GM10266 (cell line): ENCODE measurements at regions not wholly inside any gene's neighbourhood (a gene's known extent, or its start where the extent isn't known, plus 50 kb on each side); places are given as distances from the start of the nearest gene placed in this dataset.

ENCODE experiments used
- DNase-seq: peaks from one replicate; pipeline ENCODE4 v3.0.0; 2012; ENCODE audit errors: extremely low spot score
- TF ChIP-seq, protein P1 (sequence below): IDR thresholded peaks from 2 replicates; pipeline ENCODE4 v1.5.1; 2012; ENCODE audit warnings: mild to moderate bottlenecking, low read depth; ENCODE audit not compliant: control insufficient read depth, insufficient read depth; ENCODE audit errors: missing control alignments

- TF ChIP-seq, protein P1, sequence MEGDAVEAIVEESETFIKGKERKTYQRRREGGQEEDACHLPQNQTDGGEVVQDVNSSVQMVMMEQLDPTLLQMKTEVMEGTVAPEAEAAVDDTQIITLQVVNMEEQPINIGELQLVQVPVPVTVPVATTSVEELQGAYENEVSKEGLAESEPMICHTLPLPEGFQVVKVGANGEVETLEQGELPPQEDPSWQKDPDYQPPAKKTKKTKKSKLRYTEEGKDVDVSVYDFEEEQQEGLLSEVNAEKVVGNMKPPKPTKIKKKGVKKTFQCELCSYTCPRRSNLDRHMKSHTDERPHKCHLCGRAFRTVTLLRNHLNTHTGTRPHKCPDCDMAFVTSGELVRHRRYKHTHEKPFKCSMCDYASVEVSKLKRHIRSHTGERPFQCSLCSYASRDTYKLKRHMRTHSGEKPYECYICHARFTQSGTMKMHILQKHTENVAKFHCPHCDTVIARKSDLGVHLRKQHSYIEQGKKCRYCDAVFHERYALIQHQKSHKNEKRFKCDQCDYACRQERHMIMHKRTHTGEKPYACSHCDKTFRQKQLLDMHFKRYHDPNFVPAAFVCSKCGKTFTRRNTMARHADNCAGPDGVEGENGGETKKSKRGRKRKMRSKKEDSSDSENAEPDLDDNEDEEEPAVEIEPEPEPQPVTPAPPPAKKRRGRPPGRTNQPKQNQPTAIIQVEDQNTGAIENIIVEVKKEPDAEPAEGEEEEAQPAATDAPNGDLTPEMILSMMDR = no peak
Observed at GRCh38 chr10:90614631-90615030, 243.2 kb downstream of the HTR7 start.

DNA sequence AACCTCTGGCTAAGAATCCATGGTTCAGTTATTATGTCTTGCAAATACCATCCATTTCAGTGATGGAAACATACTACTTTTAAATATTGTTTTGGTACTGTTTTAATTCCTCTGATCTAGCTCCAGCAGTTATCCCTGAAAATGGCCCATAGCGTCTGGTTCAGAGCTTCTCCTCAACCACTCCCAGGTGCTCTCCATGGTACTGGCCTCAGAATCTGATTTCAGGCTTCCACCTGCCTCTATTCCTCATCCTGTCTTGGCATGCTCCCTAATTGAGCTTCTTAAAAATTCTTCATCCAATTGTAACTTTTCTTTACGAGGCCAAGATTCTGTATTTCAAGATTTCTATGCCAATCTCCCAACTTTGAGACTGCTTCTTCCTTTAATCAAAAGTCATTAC is 236.3 kb downstream of the HTR7 start:
- no peak for DNase-seq

More at GRCh38 chr10:90614631-90615030, 243.2 kb downstream of the HTR7 start:
- DNase-seq = no peak

DNA sequence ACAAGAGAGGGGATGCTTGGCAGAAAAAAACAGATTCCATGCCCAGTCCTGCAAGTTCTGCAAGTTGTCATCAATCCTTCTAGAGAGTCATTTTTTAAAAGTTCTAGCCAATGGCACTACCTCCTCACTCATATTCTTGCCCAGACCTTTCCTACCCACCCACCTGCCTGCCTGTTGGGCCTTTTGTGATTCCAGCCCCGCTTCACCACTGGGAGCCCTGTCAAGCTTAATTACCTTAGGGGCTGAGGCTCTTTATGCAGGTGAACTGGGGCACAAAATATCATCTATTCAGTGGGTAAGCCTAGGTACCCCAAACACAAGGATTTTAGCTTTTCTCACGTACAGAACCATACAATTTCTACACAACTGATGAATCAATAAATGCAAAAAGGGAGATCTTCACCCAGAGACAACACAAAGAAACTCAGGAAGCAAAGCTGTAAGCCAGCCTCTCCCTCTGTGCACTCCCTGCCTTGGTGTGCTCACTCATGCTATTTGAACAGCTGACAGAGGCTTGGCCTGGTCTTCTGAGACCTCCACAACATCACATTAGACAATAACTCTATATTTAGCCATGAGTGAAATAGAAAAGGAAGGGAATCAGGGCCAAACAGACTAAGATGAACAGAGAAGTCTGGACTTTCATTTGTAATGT is 222.6 kb downstream of the HTR7 start:
- TF ChIP-seq, protein P1 = no peak
- no peak for DNase-seq

More for the DNA sequence above, 236.3 kb downstream of the HTR7 start:
- TF ChIP-seq, protein P1 = no peak

DNA sequence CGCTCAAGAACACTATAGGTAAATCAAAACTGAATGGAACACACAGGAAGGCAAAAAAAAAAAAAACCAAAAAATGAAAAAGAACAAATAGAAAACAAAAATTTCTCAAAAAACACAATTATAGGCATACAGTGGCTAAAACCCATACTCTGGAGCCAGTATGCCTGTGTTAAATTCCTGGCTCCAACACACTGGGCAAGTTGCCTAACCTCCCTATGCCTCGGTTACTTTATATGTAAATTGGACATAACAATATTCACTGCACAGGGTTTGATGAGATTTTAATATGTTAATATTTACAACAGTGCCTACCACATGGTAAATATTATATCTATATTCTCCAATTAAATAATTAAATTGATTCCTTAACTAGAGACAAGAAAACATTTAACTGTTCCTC is 217.1 kb downstream of the HTR7 start:
- DNase-seq = no peak
- TF ChIP-seq, protein P1 = no peak

GRCh38 chr10:90641731-90642130 is 216.1 kb downstream of the HTR7 start:
- TF ChIP-seq, protein P1 = no peak

GRCh38 chr10:90642136-90642535 is 215.7 kb downstream of the HTR7 start:
- no peak for DNase-seq
- TF ChIP-seq, protein P1 = no peak

More at GRCh38 chr10:90641731-90642130, 216.1 kb downstream of the HTR7 start:
- no peak for DNase-seq

- TF ChIP-seq, protein P1 = no peak
- DNase-seq = no peak
Observed at GRCh38 chr10:90642650-90643049, 215.2 kb downstream of the HTR7 start.
